ENCODE measurements at regions not wholly inside any gene's neighbourhood (a gene's known extent, or its start where the extent isn't known, plus 50 kb on each side); places are given as distances from the start of the nearest gene placed in this dataset.
"Not testable (repeated sequence)": the region's sequence is repeated elsewhere in the genome, so short reads cannot be mapped to it uniquely, and the experiment has no call there.

GRCh38 chr5:87777877-87778276, 365.1 kb upstream of the CCNH start:
- no peak for DNase-seq (ENCODE audit: low read depth in 1 of 2, low spot score in 1 of 2)
- no peaks in the 10 kb centered on the region for H3K36me3 ChIP-seq
- no peak for TF ChIP-seq CTCF (IDR thresholded peaks at IDR 0.05; ENCODE audit: low read depth, low read length)
- no peaks in the 10 kb centered on the region for H3K4me1 ChIP-seq (ENCODE audit: low read depth)
- H3K27ac ChIP-seq = no peak overlapping the region
- no peaks in the 10 kb centered on the region for H3K9me3 ChIP-seq (ENCODE audit: low read depth)
- H3K4me3 ChIP-seq = no peak overlapping the region
- H3K27me3 ChIP-seq = peaks cover 1% of the 10 kb centered on the region

GRCh38 chr5:87776785-87777184, 364.1 kb upstream of the CCNH start:
- DNase-seq (ENCODE audit: low read depth in 1 of 2, low spot score in 1 of 2) = no peak
- H3K27me3 ChIP-seq = no peaks in the 10 kb centered on the region
- no peaks in the 10 kb centered on the region for H3K36me3 ChIP-seq

GRCh38 chr5:87776302-87776701, 363.6 kb upstream of the CCNH start:
- H3K4me1 ChIP-seq (ENCODE audit: low read depth); H3K4me3 ChIP-seq; H3K27me3 ChIP-seq; H3K36me3 ChIP-seq; H3K27ac ChIP-seq; H3K9me3 ChIP-seq (ENCODE audit: low read depth); DNase-seq (ENCODE audit: low read depth in 1 of 2, low spot score in 1 of 2): not testable (repeated sequence)

More at GRCh38 chr5:87776785-87777184, 364.1 kb upstream of the CCNH start:
- TF ChIP-seq CTCF (IDR thresholded peaks at IDR 0.05; ENCODE audit: low read depth, low read length) = no peak
- no peaks in the 10 kb centered on the region for H3K4me1 ChIP-seq (ENCODE audit: low read depth)
- no peaks in the 10 kb centered on the region for H3K9me3 ChIP-seq (ENCODE audit: low read depth)
- no peak overlapping the region for H3K4me3 ChIP-seq
- H3K27ac ChIP-seq = no peak overlapping the region

- DNase-seq (ENCODE audit: low read depth in 1 of 2, low spot score in 1 of 2) = no peak
- no peak overlapping the region for H3K4me3 ChIP-seq
- no peak for TF ChIP-seq CTCF (IDR thresholded peaks at IDR 0.05; ENCODE audit: low read depth, low read length)
- H3K9me3 ChIP-seq (ENCODE audit: low read depth) = no peaks in the 10 kb centered on the region
- H3K4me1 ChIP-seq (ENCODE audit: low read depth) = no peaks in the 10 kb centered on the region
- no peak overlapping the region for H3K27ac ChIP-seq
- H3K27me3 ChIP-seq = peaks cover 10% of the 10 kb centered on the region
- no peaks in the 10 kb centered on the region for H3K36me3 ChIP-seq
These were observed 362.5 kb upstream of the CCNH start for GRCh38 chr5:87775228-87775627.

- H3K4me3 ChIP-seq = no peak overlapping the region
- no peak overlapping the region for H3K27ac ChIP-seq
- no peak for TF ChIP-seq CTCF (IDR thresholded peaks at IDR 0.05; ENCODE audit: low read depth, low read length)
- peaks cover 13% of the 10 kb centered on the region for H3K27me3 ChIP-seq
- no peak for DNase-seq (ENCODE audit: low read depth in 1 of 2, low spot score in 1 of 2)
- no peaks in the 10 kb centered on the region for H3K9me3 ChIP-seq (ENCODE audit: low read depth)
- H3K36me3 ChIP-seq = no peaks in the 10 kb centered on the region
- H3K4me1 ChIP-seq (ENCODE audit: low read depth) = no peaks in the 10 kb centered on the region
These were observed 362.1 kb upstream of the CCNH start for GRCh38 chr5:87774804-87775203.

- Histone ChIP-seq H3K27me3 (peaks cover 13% of the 10 kb centered on the region), H3K9me3 (ENCODE audit: low read depth) (no peaks in the 10 kb centered on the region), H3K36me3 (no peaks in the 10 kb centered on the region), H3K27ac (no peak overlapping the region), H3K4me3 (no peak overlapping the region), H3K4me1 (ENCODE audit: low read depth) (no peaks in the 10 kb centered on the region)
- DNase-seq (ENCODE audit: low read depth in 1 of 2, low spot score in 1 of 2) = no peak
- no peak for TF ChIP-seq CTCF (IDR thresholded peaks at IDR 0.05; ENCODE audit: low read depth, low read length)
These were observed 357.9 kb upstream of the CCNH start for GRCh38 chr5:87770601-87771121.
